RWPE1 (cell line): ENCODE measurements at regions not wholly inside any gene's neighbourhood (a gene's known extent, or its start where the extent isn't known, plus 50 kb on each side); places are given as distances from the start of the nearest gene placed in this dataset.

Source experiments
- CTCF ChIA-PET: fragments of 350-600 bp; sonication (Branson Sonifier 250); formaldehyde crosslinking; extraction: SDS; loops from one replicate; lab custom pipeline; 2021; lab: Yijun Ruan, JAX
- POLR2A ChIA-PET: fragments of 400-600 bp; formaldehyde crosslinking; extraction: SDS; loops from one replicate; lab custom pipeline; 2020; ENCODE audit warnings: antibody characterized with exemption; ENCODE audit not compliant: low non-redundant PET; lab: Yijun Ruan, JAX
- DNase-seq: peaks from one replicate; pipeline ENCODE4 v3.0.0; 2012; ENCODE audit warnings: low spot score
- H3K27ac ChIP-seq: fragments of 450-650 bp; 2 replicates; pipeline ENCODE4 v1.5.1; 2017
- CTCF ChIP-seq: fragments of 450-650 bp; conservative IDR thresholded peaks from 2 replicates; pipeline ENCODE4 v1.5.1; 2017; ENCODE audit warnings: low read depth, mild to moderate bottlenecking

GRCh38 chr11:110860461-110860860 is 148.2 kb upstream of the ARHGAP20 start:
- ChIA-PET CTCF (interaction anchor here (0.7 kb wide), 1 partner anchor 25 kb away, joined by 3 read pairs; no protein-coding TSS in a partner anchor), POLR2A (no interaction called here)
- no peak overlapping the region for H3K27ac ChIP-seq
- no peak for DNase-seq
- no peak for TF ChIP-seq CTCF

- no peak for DNase-seq
- POLR2A ChIA-PET, result no interaction called here
- TF ChIP-seq CTCF, result no peak
- no peak overlapping the region for H3K27ac ChIP-seq
- CTCF ChIA-PET, result interaction anchor here (0.7 kb wide), 1 partner anchor 24 kb away, joined by 3 read pairs; no protein-coding TSS in a partner anchor
These were observed 147.8 kb upstream of the ARHGAP20 start for GRCh38 chr11:110859998-110860397.

- ChIA-PET POLR2A (no interaction called here), CTCF (no interaction called here)
- TF ChIP-seq CTCF, result no peak
- no peak overlapping the region for H3K27ac ChIP-seq
- DNase-seq, result no peak
These were observed 147.1 kb upstream of the ARHGAP20 start for GRCh38 chr11:110859240-110859840.

- H3K27ac ChIP-seq, result no peak overlapping the region
- no peak for DNase-seq
- no peak for TF ChIP-seq CTCF
- ChIA-PET CTCF (no interaction called here), POLR2A (no interaction called here)
These were observed 146.3 kb upstream of the ARHGAP20 start for GRCh38 chr11:110858547-110858921.

- POLR2A ChIA-PET, result no interaction called here
- no peak for TF ChIP-seq CTCF
- CTCF ChIA-PET, result no interaction called here
- DNase-seq, result peak; percentile 4
- H3K27ac ChIP-seq, result no peak overlapping the region
These were observed 145.8 kb upstream of the ARHGAP20 start for GRCh38 chr11:110857892-110858546.

GRCh38 chr11:110856996-110857812 is 145.0 kb upstream of the ARHGAP20 start:
- no peak for DNase-seq
- ChIA-PET POLR2A (no interaction called here), CTCF (no interaction called here)
- TF ChIP-seq CTCF, result no peak
- no peak overlapping the region for H3K27ac ChIP-seq
